HEK293T (cell line): ENCODE measurements at regions not wholly inside any gene's neighbourhood (a gene's known extent, or its start where the extent isn't known, plus 50 kb on each side); places are given as distances from the start of the nearest gene placed in this dataset.

Experiments used
- CTCF ChIA-PET: fragments of 350-600 bp; formaldehyde crosslinking; extraction: SDS; loops from one replicate; lab custom pipeline; 2021; ENCODE audit warnings: antibody characterized with exemption, inconsistent platforms; lab: Yijun Ruan, JAX
- POLR2A ChIA-PET: fragments of 350-600 bp; formaldehyde crosslinking; extraction: SDS; loops from one replicate; lab custom pipeline; 2020; ENCODE audit warnings: antibody characterized with exemption, inconsistent platforms; lab: Yijun Ruan, JAX
- DNase-seq: peaks from one replicate; pipeline ENCODE4 v3.0.0; 2012; ENCODE audit warnings: mixed read lengths; ENCODE audit errors: extremely low spot score
- ARNT ChIP-seq: fragments of 450-650 bp; IDR thresholded peaks from 2 replicates; pipeline ENCODE4 v1.6.1; 2017; ENCODE audit warnings: mild to moderate bottlenecking
- BHLHE40 ChIP-seq: fragments of 450-650 bp; IDR thresholded peaks from 2 replicates; pipeline ENCODE4 v1.6.1; 2016; ENCODE audit warnings: mild to moderate bottlenecking, moderate library complexity, borderline replicate concordance
- CTBP1 ChIP-seq: fragments of 450-650 bp; IDR thresholded peaks from 2 replicates; pipeline ENCODE4 v1.6.1; 2016; ENCODE audit warnings: borderline replicate concordance
- ELF4 ChIP-seq: fragments of 450-650 bp; IDR thresholded peaks from 2 replicates; pipeline ENCODE4 v1.6.1; 2017; ENCODE audit warnings: antibody characterized with exemption
- FOXA1 ChIP-seq: fragments of 450-650 bp; IDR thresholded peaks from 2 replicates; pipeline ENCODE4 v1.6.1; 2016; ENCODE audit warnings: mild to moderate bottlenecking
- FOXK2 ChIP-seq: fragments of 450-650 bp; IDR thresholded peaks from 2 replicates; pipeline ENCODE4 v1.6.1; 2016; ENCODE audit warnings: mild to moderate bottlenecking
- FOXM1 ChIP-seq: fragments of 450-650 bp; IDR thresholded peaks from 2 replicates; pipeline ENCODE4 v1.6.1; 2017; ENCODE audit warnings: mild to moderate bottlenecking, borderline replicate concordance
- HDGF ChIP-seq: fragments of 450-650 bp; IDR thresholded peaks from 2 replicates; pipeline ENCODE4 v1.6.1; 2017; ENCODE audit warnings: antibody characterized with exemption, borderline replicate concordance
- L3MBTL2 ChIP-seq: fragments of 450-650 bp; conservative IDR thresholded peaks from 2 replicates; pipeline ENCODE4 v1.6.1; 2016; ENCODE audit warnings: mild to moderate bottlenecking
- LEF1 ChIP-seq: fragments of 450-650 bp; IDR thresholded peaks from 2 replicates; pipeline ENCODE4 v1.6.1; 2017; ENCODE audit warnings: mild to moderate bottlenecking, borderline replicate concordance
- NFRKB ChIP-seq: fragments of 450-650 bp; IDR thresholded peaks from 2 replicates; pipeline ENCODE4 v1.6.1; 2016; ENCODE audit warnings: mild to moderate bottlenecking, moderate library complexity
- PKNOX1 ChIP-seq: fragments of 450-650 bp; IDR thresholded peaks from 2 replicates; pipeline ENCODE4 v1.6.1; 2016
- SP1 ChIP-seq: fragments of 450-650 bp; IDR thresholded peaks from 2 replicates; pipeline ENCODE4 v1.6.1; 2017
- SUZ12 ChIP-seq: fragments of 450-650 bp; IDR thresholded peaks from 2 replicates; pipeline ENCODE4 v1.6.1; 2016; ENCODE audit warnings: mild to moderate bottlenecking
- TARDBP ChIP-seq: fragments of 450-650 bp; IDR thresholded peaks from 2 replicates; pipeline ENCODE4 v1.6.1; 2016
- ZNF384 ChIP-seq: fragments of 450-650 bp; IDR thresholded peaks from 2 replicates; pipeline ENCODE4 v1.6.1; 2016

DNA sequence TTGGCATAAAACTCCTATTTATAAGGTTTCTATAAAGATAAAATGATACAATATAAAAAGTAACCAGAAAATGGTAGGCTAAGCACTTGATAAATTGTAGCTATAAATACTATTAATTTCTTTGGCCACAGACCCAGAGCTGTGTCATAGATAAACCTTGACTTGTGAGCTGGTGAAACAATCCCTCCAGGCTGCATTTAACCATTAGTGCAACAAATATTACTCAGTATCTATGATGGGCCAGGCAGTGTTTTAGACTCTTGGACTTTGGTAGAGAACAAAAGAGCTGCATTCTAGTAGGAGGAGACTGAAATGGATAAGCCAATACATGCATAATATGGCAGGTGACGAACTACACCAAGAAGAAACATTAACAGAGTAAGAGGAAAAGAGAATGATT lies 178.1 kb downstream of the BTG1 start:
- TF ChIP-seq CTBP1 (no peak), BHLHE40 (no peak), L3MBTL2 (no peak), FOXK2 (no peak)
- POLR2A ChIA-PET = no interaction called here
- DNase-seq = no peak
- CTCF ChIA-PET = interaction anchor here (1.0 kb wide), 1 partner anchor 65 kb away, joined by 3 read pairs; no protein-coding TSS in a partner anchor

DNA sequence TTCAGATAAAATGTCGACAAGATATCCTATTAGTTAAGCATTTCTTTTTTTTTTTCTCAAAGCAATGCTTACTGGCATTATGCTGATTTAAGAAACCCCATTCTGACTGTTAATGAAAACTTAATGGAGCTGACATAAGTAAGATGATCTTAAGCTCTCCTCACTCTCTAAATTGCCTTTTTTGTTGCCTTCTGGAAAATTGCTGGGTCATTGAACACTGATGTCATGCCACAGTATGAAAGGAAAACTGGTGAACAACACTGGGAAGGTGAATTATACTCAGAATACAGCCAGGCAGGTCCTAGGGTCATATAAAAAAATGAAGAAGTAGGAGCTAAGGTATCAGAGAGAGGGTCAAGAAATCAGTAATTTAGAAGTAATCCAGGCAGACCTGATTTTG lies 179.9 kb downstream of the BTG1 start:
- no peak for DNase-seq
- TF ChIP-seq L3MBTL2 = no peak
- CTCF ChIA-PET = no interaction called here
- POLR2A ChIA-PET = no interaction called here

DNA sequence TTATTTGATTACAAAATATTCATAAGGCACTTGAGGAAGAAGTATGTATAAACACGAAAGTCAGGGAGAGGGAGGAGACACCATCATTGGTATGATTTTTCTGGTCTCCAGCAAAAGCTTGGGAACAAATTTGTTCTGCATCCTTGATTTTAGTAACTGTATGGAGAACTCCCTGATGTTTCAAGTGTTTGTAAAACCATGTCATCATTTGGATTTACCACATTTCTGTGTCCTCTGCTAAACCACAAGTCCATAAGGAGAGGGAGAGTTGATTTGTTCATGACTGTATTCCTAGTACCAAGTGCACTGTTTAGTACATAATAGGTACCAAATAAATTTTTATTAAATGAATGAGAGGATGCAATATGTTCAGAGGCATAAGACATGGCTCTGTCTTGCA lies 181.1 kb downstream of the BTG1 start:
- ChIA-PET CTCF (no interaction called here), POLR2A (no interaction called here)
- no peak for DNase-seq
- TF ChIP-seq SP1 (no peak), BHLHE40 (no peak), ARNT (no peak), FOXA1 (no peak), L3MBTL2 (no peak), CTBP1 (no peak), ZNF384 (no peak), NFRKB (no peak), LEF1 (no peak)

DNA sequence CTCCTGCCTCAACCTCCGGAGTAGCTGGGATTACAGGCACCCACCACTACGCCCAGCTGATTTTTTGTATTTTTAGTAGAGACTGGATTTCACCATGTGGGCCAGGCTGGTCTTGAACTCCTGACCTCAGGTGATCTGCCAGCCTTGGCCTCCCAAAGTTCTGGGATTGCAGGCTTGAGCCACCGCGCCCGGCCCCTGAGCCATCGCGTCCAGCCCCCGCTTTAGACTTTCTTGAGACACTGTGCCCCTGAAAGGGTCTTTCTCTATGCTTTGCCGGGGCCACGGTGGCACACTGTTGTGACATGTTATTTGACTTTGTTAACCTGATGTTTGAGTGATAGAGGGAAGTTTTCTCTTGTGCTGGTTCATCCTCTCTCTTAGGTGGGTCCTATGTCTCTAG lies 186.4 kb downstream of the BTG1 start:
- POLR2A ChIA-PET = no interaction called here

GRCh38 chr12:91958816-91959215 lies 186.8 kb downstream of the BTG1 start:
- CTCF ChIA-PET = no interaction called here
- DNase-seq = no peak
- TF ChIP-seq LEF1 (no peak), TARDBP (no peak), ELF4 (no peak), FOXK2 (no peak), NFRKB (no peak), BHLHE40 (no peak), FOXA1 (no peak), SP1 (no peak)
- POLR2A ChIA-PET = no interaction called here

More for the DNA sequence above, 186.4 kb downstream of the BTG1 start:
- TF ChIP-seq HDGF (no peak), ZNF384 (no peak), NFRKB (no peak), ARNT (no peak), BHLHE40 (no peak), SP1 (no peak), L3MBTL2 (no peak), PKNOX1 (no peak), FOXA1 (no peak), FOXK2 (no peak), ELF4 (no peak), FOXM1 (no peak), CTBP1 (no peak), TARDBP (no peak), LEF1 (no peak), SUZ12 (no peak)
- no peak for DNase-seq
- CTCF ChIA-PET = no interaction called here

GRCh38 chr12:91954747-91955146 lies 190.9 kb downstream of the BTG1 start:
- CTCF ChIA-PET = no interaction called here
- POLR2A ChIA-PET = interaction anchor here (1.2 kb wide), 1 partner anchor 191 kb away, joined by 3 read pairs; the partner anchor contains the start of gene BTG1
- TF ChIP-seq LEF1 = no peak
- TF ChIP-seq TARDBP = no peak
- TF ChIP-seq FOXA1 = no peak
- no peak for TF ChIP-seq BHLHE40
- TF ChIP-seq ZNF384 = no peak
- no peak for TF ChIP-seq SUZ12
- no peak for DNase-seq

DNA sequence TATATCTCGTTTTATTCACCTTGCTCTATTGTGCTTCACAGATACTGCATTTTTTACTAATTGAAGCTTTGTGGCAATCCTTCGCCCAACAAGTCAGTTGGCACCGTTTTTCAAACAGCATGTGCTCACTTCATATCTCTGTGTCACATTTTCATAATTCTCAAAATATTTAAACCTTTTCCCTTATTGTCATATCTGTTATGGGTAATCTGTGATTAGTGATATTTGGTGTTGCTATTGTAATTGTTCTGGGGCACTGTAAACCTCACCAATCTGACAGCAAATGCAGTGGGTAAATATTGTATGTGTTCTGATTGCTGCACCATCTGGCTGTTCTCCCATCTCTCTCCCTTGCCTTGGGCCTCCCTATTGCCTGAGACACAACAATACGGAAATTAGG lies 191.3 kb downstream of the BTG1 start:
- no peak for TF ChIP-seq PKNOX1
- TF ChIP-seq FOXM1 = no peak
- TF ChIP-seq TARDBP = no peak
- TF ChIP-seq FOXA1 = no peak
- TF ChIP-seq LEF1 = no peak
- no peak for TF ChIP-seq FOXK2
- no peak for DNase-seq
- POLR2A ChIA-PET = interaction anchor here (1.2 kb wide), 1 partner anchor 192 kb away, joined by 3 read pairs; the partner anchor contains the start of gene BTG1
- CTCF ChIA-PET = no interaction called here

DNA sequence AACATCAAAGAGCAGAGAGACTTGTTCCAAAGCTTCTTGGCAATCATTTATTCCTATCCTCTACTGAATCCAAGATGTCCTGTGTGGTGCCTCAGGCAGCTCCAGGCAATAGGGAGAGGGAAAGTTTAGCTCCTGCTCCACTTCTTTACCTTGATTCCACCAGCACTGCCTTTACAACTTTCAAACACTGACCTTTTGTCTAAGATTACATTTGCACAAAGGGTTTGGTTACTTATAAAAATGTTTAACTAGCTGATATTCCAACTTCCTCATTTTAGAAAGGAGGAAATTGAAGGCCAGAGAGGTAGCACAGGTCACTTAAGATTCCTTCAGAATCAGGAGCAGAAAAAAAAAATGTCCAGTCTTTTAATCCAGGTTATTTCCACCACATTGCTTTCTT lies 192.7 kb downstream of the BTG1 start:
- POLR2A ChIA-PET = no interaction called here
- CTCF ChIA-PET = interaction anchor here (0.6 kb wide), 1 partner anchor 236 kb away, joined by 3 read pairs; no protein-coding TSS in a partner anchor
- TF ChIP-seq FOXK2 (no peak), BHLHE40 (no peak), TARDBP (no peak), NFRKB (no peak), FOXA1 (no peak), FOXM1 (no peak), CTBP1 (no peak), ELF4 (no peak), ZNF384 (no peak), SUZ12 (no peak), L3MBTL2 (no peak), PKNOX1 (no peak), SP1 (no peak), LEF1 (no peak), ARNT (no peak), HDGF (no peak)
- DNase-seq = no peak
